ENCODE measurements at regions not wholly inside any gene's neighbourhood (a gene's known extent, or its start where the extent isn't known, plus 50 kb on each side); places are given as distances from the start of the nearest gene placed in this dataset.

DNA sequence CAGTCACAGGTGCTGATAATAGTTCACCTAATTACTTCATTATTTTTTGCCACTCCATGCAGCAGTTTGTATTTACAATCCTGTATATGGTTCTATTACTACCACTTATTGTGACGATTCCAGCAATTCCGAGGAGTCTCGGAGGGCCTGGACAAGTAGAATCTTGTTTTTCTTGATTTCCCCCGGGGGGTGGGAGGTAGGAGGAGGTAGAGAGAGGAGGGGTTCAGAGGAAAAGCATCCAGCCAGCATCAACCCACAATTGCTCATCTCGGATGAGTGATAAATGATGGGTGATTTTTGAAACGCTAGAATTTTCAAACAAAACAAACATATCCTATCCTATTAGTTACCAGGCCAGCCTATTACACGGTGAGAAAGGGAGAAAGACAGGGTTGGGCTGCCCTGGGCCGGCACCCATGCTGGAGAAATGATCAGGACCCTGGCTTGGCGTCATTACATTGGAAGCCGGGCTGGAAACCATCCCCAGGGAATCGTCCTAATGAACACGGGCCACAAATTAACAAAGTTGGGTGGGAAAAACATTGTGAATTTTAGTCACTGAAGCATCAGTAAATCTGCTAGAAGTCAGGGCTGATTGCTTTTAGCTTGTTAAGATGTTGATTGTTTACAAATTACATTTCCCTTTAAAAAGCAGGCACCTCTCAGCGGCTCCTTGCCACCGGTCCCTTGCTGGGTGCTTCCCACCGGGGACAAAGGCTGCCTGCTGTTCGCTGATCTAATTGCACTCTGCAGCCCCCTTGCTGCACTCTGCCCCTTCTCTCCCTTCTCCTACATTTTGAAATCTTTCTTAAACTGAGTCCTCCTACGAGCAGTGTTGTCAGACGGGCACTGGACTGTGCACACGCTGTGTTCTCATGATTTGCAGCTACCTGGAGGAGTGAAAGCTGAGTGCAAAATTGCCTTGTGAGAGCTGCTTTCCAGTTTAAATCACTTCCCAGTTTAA lies 95.5 kb downstream of the FAM204A start:
- DNase-seq = peak; percentile 91

DNA sequence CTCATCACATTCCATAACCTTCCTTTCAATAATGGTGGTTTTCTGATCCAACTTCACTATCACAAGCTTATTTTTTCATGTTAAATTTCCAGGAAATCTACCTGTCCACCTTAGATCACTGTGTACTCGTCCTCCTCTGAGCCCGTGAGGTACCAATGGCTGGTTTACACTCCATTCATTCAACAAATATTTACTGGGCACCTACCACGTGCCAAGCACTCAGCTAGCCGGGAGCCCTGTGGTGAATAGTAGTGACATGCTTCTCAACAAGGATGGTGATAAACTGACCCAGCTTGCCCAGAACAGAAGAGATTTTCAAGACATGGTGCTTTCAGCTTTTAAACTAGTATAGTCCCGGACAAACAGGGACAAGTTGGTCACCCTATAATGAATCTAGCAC lies 98.2 kb downstream of the FAM204A start:
- DNase-seq = no peak

DNA sequence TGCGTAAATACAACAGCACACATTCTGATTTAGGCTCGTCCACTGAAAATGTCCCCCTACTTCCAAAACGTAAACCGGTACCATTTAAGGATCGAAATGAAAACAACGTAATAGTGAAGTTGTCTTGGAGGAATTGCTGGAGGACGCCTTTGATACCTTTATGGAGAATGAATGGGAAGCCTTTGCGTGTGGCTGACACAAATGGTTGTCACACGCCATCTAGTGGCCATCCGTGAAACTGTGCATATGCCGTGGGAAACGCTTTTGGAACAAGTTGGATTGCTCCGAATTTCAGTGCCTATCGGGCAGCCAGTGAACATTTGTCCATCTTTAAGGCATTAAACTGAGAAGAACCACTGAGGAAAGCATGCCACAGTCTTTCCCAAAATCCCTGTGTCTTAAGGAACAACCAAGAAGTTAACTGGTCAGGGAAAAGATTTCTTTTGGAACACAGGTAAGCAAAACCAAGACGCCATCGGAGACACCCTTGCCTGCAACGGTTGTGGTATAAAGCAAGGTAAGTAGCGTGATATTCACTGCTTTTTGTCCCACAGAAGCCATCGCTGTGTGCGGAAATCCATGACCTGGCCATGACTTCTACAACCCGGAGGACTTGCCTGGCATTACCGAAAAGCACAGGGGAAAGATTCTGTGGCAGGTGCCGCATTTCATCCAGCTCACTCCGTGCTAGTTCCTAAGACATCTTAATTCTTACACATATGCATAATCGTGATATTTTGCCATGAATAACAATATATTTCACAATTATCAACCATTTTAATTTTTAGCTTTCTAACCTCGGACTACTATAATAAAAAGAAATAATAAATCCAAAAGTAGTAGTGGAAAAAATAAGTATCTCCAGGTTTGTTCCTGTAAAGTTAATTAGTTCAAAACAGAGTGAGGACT lies 100.6 kb downstream of the FAM204A start:
- DNase-seq = peak; percentile 72

DNA sequence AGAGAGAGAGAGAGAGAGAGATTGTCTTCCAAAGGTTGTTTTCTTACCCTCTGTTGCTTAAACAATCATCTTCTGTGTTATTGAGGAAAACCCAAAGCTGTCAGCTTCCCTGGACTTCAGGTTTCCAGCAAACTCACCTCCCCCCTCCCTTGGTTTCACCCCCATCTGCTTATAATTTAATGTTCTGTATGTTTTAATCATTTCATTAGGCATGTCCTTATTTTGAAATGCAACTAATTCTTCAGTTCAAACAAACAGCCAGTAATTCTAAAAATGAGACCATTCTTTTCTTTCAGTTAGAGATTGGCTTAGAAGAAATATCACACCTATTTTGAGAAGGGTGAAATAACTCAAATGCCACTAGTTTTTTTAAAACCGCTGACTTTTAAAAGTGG lies 102.9 kb downstream of the FAM204A start:
- DNase-seq = no peak

DNA sequence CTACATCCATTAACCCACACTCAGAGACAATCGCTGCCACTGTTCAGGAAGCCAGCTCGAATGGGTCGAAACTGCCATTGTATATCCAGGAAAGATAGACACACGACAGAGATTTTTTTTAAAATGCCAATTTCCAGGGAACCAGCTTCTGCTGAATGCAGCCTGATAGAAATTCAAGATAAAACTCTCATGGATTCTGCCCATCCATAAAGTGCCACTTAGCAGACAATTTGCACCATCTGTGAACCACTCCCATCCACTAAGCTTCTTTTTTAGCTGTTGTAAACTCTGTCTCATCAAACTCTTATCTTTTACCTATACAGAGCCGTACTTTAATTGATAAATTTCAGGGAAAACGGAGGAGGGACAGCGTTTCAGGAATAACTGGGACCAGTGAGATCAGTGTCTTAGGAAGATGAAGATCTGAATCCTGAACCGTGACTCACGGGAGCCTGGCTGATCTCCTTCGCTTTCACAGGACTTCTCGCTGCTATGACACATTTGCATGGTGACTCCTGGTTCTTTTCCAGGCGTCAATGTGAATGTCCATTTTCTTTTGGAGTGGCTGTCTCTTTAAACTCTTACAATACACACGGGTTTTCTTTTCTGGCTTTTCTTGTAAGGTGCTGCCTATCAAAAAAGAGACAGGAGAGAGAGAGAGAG lies 103.4 kb downstream of the FAM204A start:
- no peak for DNase-seq

DNA sequence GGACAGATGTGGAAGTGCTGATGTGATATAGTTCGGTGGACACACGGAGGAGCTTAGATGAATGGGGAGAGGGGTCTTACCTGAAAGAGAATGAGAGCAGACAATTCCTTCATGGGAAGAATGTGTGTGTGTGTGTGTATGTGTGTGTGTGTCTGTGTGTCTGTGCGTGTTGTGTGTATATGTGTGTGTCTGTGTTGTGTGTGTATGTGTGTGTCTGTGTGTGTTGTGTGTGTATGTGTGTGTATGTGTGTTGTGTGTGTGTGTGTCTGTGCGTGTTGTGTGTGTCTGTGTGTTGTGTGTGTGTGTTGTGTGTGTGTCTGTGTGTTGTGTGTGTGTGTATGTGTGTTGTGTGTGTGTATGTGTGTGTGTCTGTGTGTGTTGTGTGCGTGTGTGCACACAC lies 104.2 kb downstream of the FAM204A start:
- DNase-seq = no peak

DNA sequence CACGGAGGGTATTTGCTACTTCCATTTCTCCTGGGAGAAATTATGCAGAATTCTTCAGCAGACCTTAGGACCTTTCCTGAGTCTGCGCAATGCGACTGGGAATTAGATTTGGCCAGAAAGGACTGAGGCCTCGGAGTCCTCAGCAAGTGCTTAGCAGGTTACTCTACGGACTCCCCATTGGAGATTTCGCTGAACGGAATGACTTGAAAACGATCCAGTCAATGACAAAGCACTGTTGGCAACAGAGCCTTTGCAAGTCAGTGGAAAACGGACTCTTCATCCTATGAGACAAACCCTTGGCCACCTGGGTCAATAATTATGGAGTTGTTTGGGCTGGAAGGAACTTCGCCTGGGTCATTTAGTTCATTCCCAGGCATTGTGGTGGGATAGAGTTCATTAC lies 107.4 kb downstream of the FAM204A start:
- DNase-seq = no peak

DNA sequence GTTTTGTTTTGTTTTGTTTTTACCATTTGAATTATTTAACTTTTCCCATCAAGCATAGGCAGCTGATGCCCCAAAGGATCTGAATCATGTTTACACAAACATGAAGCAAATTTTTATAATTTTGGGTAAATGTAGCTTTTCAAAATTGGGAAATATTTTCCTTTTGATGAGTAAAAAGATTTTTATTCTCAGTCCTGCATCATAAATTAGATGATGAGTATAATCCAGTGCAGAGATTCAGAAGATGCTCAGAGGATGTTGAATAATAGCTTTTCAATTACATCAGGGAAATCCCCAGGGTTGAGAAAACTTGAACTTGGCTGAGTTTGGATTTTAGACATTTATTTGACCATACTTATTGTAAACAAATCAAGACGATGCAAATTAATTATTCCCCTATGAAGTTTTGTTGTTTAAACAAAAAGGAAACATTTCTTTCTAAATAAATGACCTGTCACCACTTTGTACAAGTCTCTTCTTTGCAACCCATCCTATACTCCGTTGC lies 121.7 kb downstream of the FAM204A start:
- DNase-seq = no peak

DNA sequence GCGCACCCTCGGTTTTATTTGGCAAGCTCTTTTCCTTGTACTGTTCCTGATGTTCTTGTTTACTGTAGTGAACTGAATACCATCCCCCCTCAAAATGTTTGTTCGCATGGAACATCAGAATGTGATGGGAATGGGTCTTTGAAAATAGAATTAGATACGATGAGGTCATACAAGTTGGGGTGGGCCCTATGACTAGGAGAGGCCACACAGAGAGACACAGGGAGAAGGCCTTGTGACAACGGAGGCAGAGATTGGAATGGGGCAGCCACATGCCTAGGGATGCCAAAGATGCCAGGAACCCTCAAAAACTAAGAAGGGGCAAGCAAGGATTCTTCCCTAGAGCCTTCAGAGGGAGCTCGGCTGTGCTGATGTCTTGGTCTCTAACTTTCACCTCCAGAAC lies 123.6 kb downstream of the FAM204A start:
- no peak for DNase-seq

DNA sequence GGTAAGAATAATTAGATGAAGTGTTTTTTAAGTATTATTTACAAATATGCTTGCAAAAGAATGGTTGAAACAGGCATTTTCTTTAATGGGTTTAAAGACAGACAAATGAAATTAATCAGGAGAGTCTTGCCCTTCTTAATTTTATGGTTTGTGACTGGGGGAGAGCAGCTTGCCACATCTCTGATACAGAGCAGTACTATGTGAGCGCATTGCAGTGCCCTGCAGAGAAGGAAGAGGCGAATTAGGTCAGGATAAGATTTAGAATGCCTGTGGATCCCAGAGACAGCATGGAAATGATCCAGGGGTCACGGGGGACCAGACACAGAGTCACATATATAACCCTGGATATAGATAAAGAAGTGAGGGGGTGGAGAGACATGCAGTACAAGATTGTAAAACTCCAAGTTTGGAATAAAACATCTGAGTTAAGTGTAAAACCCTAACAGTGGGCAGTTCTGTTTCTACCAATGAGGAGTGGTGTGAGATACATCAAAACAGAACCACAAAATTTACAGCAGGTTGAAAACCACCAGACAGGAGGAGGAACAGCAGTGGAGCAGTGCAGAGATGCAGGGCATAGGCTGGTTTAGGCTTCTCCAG lies 125.5 kb downstream of the FAM204A start:
- DNase-seq = no peak

DNA sequence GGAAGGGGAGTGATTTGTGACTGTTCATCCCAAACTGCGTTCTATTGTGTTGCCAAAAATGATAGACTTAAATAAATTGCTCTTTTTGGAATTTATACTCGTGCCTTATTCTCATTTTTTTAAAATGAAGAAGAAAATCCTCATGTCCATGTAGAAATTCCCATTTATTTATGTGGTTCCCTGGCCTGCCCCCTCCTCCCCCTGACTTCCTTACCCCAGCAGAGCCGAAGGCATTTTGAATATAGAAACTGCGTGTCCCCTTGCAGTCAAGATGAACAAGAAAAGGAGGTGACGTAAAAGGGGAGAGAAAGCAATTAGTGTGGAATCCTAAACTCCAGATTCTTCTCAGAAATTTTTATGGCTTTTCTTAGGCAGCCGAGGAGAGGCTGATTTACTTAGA lies 126.1 kb downstream of the FAM204A start:
- DNase-seq = no peak

DNA sequence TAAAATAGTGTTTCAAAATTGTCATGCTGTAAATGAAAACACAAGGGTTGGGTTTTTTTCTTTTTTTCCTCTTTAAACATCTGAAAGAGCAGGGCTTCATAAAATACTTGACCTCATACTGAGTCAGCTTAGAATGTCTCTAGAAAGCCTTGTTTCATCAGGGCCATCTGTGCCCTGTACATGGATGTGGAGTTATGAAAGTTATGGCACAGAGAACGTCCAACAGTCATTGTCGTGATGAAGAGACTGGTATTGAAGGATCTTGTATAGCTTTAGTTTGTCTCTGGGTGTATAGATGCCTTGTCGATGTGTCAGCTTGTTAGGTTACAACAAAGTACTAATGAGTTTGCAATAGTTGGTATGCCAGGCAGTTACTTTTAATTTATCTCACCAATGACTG lies 127.3 kb downstream of the FAM204A start:
- no peak for DNase-seq

DNA sequence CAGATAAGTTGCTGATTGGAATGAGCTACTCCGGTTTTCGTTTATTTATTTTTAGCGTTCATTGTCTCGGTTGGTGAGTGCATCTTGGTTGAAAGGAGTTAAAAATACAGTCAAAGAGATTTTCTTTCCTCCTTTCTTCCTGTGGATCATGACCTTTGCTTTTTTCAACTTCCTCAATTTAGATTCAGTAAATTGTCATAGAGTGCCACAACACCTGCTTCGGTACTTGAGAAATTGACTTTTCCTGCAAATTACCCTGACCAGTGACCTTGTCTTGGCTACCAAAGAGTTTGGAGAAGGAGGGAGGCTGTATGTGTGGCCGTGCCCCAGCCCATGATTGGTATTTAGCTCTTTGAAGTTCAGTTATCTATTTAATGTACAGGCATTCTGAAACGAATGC lies 128.7 kb downstream of the FAM204A start:
- no peak for DNase-seq

DNA sequence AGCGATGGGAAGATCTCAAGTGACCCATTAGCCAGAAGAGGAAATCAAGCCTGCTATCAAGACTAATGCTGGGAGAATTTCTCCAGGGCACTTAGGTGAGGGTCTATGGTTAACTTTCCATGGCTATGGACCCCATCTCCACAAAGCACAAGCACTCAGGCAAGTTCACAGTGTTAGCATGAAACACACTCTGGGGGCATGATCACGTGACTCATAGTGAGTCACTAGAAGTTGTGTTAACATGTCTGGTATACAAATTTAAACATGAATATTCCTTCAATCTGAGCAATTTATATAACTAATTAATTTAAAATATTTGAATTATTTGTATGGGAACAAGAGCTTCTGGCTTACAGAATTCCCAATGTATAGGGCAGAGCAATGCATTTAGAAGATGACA lies 131.8 kb downstream of the FAM204A start:
- DNase-seq = no peak

DNA sequence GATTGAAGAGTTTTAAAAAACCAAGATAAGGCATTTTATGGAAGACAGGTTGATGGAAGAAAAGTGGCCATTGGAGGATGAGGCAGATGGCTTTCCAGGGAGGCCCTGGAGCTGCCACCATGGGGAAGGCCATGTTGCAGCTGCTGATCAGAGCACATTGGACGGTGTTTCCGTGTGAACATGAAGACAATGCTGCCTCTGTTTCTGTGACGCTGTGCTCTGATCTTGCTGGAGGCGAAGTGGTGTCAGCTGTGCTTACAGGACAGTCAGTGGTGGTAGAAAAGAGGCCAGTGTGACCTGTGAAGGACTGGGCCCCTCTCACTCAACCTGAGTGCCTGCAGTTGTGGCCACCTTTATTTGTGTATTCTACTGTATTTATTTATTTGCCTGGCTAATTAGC lies 132.9 kb downstream of the FAM204A start:
- DNase-seq = no peak

DNA sequence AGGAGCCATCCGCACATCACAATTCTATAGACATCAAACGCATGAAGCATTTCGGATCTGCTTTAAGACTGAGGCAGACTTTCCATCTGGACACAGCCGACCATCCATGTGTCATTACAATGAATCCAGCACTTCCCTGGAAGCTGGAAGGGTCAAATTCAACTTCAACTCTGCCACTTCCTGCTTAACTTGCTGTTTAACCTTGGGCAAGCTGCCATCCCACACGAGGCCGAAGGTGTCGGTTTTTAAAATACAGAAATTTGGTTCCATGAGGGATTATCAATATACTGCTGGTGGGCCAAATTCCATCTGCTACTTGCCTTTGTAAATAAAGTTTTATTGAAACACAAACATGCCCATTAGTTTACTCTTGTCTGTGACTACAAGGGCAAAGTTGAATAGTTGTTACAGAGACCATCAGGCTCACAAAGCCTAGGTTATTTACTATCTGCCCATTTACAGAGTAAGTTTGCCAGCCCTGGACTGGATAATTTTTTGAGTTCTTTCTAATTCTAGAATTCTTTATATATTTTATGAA lies 134.6 kb downstream of the FAM204A start:
- DNase-seq = no peak

DNA sequence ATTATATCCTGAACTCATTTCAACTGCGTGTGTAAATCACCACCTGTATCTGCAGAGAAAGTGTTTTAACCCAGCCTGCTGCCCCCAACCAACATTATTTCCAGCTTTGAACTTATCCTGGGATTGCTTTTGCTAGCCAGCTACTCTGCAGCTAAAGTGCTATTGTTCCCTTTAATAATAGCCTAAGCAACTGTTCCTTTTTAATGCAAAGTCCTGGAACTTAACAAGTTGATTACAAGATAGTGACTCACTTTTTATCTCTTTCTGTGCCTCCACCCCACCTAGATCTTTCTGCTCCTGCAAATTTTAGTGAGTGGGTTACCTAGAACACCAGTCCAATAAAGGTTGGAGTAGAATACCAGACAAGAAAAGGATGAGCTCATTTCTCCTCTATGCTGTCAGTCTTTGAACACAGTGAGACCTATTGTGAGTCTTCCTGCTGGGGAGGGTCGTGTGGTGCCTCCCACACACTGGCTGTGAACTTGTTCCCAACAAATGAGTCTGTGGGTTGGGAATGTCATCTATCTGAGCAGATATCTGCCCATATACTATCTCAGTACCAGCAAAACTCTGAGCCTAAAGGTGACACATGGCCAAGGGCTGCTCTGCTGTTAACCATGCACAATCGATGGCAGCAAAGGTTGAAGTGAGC lies 137.7 kb downstream of the FAM204A start:
- no peak for DNase-seq

DNA sequence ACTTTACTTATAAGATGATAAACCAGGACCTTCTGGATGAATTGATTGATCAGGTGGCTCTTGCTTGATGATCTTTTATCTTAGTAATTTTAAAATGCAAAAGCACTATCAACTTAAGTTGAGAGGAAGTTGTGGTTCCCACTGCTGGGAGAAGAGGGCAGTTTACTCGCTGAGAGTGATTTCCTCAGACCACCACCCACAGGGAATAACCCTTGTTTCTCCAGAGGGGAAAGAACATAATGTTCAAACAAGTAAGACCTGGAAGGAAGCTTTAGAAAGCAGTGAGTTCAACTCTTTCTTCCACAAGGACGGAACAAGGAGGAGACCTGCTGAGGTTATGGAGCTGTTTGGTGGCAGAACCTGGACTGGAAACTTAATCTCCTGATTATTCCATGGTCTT lies 138.7 kb downstream of the FAM204A start:
- DNase-seq = no peak

DNA sequence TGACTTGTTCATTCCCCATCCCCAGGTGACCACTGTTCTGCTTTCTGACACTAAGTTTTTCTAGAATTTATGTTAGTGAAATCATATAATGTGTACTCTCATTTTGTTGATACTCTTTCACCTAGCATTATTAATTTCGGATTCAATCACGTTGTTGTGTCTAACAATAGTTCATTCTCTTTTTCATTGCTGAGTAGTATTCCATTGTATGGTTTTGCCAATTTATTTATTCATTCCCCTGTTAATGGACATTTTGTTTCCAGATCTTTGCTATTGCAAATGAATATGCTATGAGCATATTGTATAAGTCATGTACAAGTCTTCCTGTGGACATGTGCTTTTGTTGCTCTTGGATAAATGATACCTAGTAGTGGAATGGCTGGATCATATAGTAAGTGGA lies 146.4 kb downstream of the FAM204A start:
- no peak for DNase-seq

DNA sequence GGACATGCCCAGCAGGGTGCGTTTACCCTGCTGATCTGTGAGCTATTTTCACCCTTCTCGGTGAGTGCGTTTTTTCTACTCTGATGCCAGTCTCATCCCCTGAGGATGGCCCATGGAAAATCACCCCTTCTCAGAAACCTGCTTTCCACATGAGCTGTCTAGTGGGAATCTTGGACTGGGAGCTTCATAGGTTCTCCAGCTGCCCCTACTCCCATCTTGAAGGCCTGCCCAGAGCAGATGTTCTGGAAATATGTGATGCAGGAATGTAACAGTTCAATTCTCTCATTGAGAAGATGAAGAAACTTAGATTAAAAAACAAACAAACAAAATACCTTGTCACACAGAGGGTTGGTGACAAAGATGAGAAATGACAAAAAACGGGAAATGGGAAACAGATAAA lies 146.9 kb upstream of the RAB11FIP2 start:
- DNase-seq = no peak

DNA sequence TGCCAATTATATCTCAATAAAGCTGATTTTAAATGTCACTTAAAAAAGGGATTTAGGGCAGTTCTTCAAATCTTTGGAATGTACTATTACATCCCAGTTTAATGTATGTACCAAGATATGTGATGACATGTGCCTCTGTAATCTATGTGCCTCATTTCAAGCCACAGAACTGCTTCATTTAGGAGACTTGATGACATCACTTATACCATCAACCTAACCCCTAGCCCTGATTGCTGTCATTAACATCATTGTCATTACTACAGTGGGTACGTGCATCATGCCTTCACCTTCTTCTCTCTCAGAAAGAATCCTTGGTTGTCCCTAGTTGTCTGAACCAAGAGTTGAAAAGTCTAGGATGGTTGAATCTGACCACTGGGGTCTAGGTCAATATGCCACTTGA lies 134.3 kb upstream of the RAB11FIP2 start:
- no peak for DNase-seq

DNA sequence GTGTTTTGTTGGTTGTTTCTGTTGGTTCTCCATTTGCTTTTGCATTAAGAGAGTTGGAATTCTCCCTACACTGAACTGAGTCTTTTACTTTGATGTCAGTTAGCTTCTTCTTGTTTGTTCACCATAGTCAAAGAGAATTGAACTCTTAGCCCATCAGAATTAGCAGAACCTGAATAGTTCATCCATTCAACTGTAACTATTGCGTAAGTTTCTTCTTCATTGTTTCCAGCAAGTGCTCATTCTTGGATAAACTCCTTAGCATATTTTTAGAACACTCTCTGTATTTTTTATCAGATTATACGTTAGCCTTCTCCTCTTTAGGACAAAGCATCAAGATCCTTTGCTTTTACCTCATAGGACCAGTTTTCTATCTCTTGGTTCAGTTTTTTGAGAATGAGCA lies 128.4 kb upstream of the RAB11FIP2 start:
- no peak for DNase-seq
